GM18502 (cell line): ENCODE measurements at regions not wholly inside any gene's neighbourhood (a gene's known extent, or its start where the extent isn't known, plus 50 kb on each side); places are given as distances from the start of the nearest gene placed in this dataset.

Source experiments
- ATAC-seq: cut with Tn5 transposase; IDR thresholded peaks from one replicate; pipeline ENCODE4 v1.9.1; 2021; ENCODE audit warnings: mild to moderate bottlenecking; ENCODE audit not compliant: unreplicated experiment, poor library complexity

GRCh38 chr5:143515829-143516228, 112.3 kb upstream of the NR3C1 start:
- peak; percentile 5 for ATAC-seq

- no peak for ATAC-seq
Observed at GRCh38 chr5:143514616-143515335, 111.3 kb upstream of the NR3C1 start.

- ATAC-seq = no peak
Observed at GRCh38 chr5:143513720-143514119, 110.2 kb upstream of the NR3C1 start.

GRCh38 chr5:143511736-143512135, 108.2 kb upstream of the NR3C1 start:
- no peak for ATAC-seq

- peak; percentile 97 for ATAC-seq
Observed at GRCh38 chr5:143509758-143510221, 106.3 kb upstream of the NR3C1 start.

- ATAC-seq = no peak
Observed at GRCh38 chr5:143506836-143507552, 103.5 kb upstream of the NR3C1 start.

- no peak for ATAC-seq
Observed at GRCh38 chr5:143505934-143506333, 102.4 kb upstream of the NR3C1 start.

GRCh38 chr5:143505354-143505753, 101.9 kb upstream of the NR3C1 start:
- no peak for ATAC-seq

- no peak for ATAC-seq
Observed at GRCh38 chr5:143501310-143502044, 98.0 kb upstream of the NR3C1 start.

GRCh38 chr5:143499480-143500114, 96.1 kb upstream of the NR3C1 start:
- no peak for ATAC-seq

GRCh38 chr5:143498821-143499220, 95.3 kb upstream of the NR3C1 start:
- ATAC-seq = no peak

GRCh38 chr5:143497749-143498148, 94.3 kb upstream of the NR3C1 start:
- ATAC-seq = no peak

- ATAC-seq = no peak
Observed at GRCh38 chr5:143496943-143497342, 93.5 kb upstream of the NR3C1 start.

GRCh38 chr5:143495821-143496275, 92.4 kb upstream of the NR3C1 start:
- no peak for ATAC-seq

GRCh38 chr5:143495110-143495509, 91.6 kb upstream of the NR3C1 start:
- ATAC-seq = no peak

GRCh38 chr5:143494595-143494994, 91.1 kb upstream of the NR3C1 start:
- ATAC-seq = no peak

GRCh38 chr5:143494162-143494561, 90.7 kb upstream of the NR3C1 start:
- no peak for ATAC-seq

GRCh38 chr5:143492783-143493182, 89.3 kb upstream of the NR3C1 start:
- no peak for ATAC-seq

GRCh38 chr5:143491646-143492045, 88.2 kb upstream of the NR3C1 start:
- no peak for ATAC-seq

GRCh38 chr5:143488381-143488780, 84.9 kb upstream of the NR3C1 start:
- ATAC-seq = no peak

- no peak for ATAC-seq
Observed at GRCh38 chr5:143484601-143485000, 81.1 kb upstream of the NR3C1 start.
